Naive B cell (primary cell): ENCODE measurements at regions not wholly inside any gene's neighbourhood (a gene's known extent, or its start where the extent isn't known, plus 50 kb on each side); places are given as distances from the start of the nearest gene placed in this dataset.
"Not testable (repeated sequence)": the region's sequence is repeated elsewhere in the genome, so short reads cannot be mapped to it uniquely, and the experiment has no call there.

ENCODE experiments used
- ATAC-seq, 2 donors: fragments of 150-1000 bp; cut with Tn5 transposase; 2 replicates each; pipeline ENCODE4 v1.10.0; 2021; ENCODE audit warnings: low read depth in 2 of 2, mild to moderate bottlenecking in 2 of 2, moderate library complexity in 2 of 2
- DNase-seq: peaks from one replicate; pipeline ENCODE4 v3.0.0; 2022
- H3K27ac Mint-ChIP-seq, 6 donors: one replicate each; pipeline ENCODE4 v1.8.0; 2020 to 2022; ENCODE audit warnings: mild to moderate bottlenecking in 6 of 6, mixed read lengths in 6 of 6, moderate library complexity in 5 of 6, inconsistent platforms in 2 of 6
- H3K27me3 Mint-ChIP-seq, 3 donors: one replicate each; pipeline ENCODE4 v1.8.0; 2021 to 2022; ENCODE audit warnings: mixed read lengths in 3 of 3, mild to moderate bottlenecking in 1 of 3
- H3K36me3 Mint-ChIP-seq, 2 donors: one replicate each; pipeline ENCODE4 v1.8.0; 2020 to 2022; ENCODE audit warnings: mixed read lengths in 2 of 2, inconsistent platforms in 1 of 2, mild to moderate bottlenecking in 1 of 2
- H3K4me1 Mint-ChIP-seq, 3 donors: one replicate each; pipeline ENCODE4 v1.8.0; 2020 to 2022; ENCODE audit warnings: mixed read lengths in 3 of 3, inconsistent platforms in 1 of 3, mild to moderate bottlenecking in 1 of 3, moderate library complexity in 1 of 3
- H3K4me3 Mint-ChIP-seq, 8 donors: one replicate each; pipeline ENCODE4 v1.8.0; 2020 to 2022; ENCODE audit warnings: mild to moderate bottlenecking in 8 of 8, mixed read lengths in 8 of 8, moderate library complexity in 8 of 8, inconsistent platforms in 2 of 8
- H3K9me3 Mint-ChIP-seq, 7 donors: one replicate each; pipeline ENCODE4 v1.8.0; 2020 to 2022; ENCODE audit warnings: mixed read lengths in 7 of 7, mild to moderate bottlenecking in 5 of 7, inconsistent platforms in 2 of 7, moderate library complexity in 1 of 7

DNA sequence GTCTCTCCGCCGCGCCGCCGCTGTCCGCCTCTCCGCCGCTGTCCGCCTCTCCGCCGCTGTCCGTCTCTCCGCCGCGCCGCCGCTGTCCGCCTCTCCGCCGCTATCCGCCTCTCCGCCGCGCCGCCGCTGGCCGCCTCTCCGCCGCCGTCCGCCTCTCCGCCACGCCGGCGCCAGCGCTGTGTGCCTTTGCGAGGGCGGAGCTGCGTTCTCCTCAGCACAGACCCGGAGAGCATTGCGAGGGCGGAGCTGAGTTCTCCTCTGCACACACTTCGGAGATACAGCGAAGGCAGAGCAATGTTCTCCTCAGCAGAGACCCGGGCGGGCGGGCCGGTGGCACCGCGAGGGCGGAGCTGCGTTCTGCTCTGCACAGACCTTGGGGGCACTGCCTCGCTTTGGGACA, 327.4 kb upstream of the PLGLB1 start:
- not testable (repeated sequence) for DNase-seq, H3K9me3 Mint-ChIP-seq, H3K27me3 Mint-ChIP-seq

DNA sequence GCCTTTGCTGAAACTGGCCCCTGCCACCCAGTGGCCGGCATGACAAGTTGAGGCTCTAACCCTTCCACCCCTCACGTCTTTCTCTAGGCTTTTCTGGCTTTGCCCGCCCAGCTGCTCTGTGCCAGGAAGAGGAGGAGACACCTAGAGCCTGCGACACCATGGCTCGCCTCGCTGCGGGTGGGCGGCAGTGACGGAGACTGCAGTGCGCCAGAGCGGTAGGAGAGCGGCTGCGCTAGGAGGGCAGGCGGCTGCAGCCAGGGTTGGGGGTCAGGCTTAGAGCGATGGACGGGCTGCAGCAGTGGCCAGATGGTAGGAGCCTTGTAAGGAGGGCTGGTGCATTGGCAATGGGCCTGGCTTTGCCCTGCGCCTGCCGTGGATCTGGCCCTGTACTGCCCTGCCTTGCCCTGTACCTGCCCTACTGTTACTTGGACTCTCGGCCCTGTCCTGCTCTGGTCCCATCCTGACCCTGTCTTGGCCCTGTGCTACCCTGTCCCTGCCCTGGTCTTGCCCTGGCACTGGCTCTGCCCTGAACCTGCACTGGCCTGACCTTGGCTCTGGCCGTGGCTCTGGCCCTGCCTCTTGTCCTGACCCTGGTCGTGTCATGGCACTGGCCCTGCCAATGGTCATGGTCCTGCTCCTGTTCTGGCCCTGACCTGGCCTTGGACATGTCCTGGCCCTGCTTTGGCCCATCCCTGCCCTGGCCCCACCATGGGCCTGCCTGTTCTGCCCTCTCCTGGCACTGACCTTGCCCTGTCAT, 330.7 kb upstream of the PLGLB1 start:
- not testable (repeated sequence) for H3K27ac Mint-ChIP-seq, ATAC-seq, H3K4me3 Mint-ChIP-seq, DNase-seq, H3K9me3 Mint-ChIP-seq, H3K27me3 Mint-ChIP-seq, H3K36me3 Mint-ChIP-seq, H3K4me1 Mint-ChIP-seq

More for the DNA sequence above, 327.4 kb upstream of the PLGLB1 start:
- not testable (repeated sequence) for H3K27ac Mint-ChIP-seq, H3K4me1 Mint-ChIP-seq, ATAC-seq, H3K36me3 Mint-ChIP-seq
- peak overlapping the region in 3 of 8 donors; percentile 68 to 75 (median 70) for H3K4me3 Mint-ChIP-seq

DNA sequence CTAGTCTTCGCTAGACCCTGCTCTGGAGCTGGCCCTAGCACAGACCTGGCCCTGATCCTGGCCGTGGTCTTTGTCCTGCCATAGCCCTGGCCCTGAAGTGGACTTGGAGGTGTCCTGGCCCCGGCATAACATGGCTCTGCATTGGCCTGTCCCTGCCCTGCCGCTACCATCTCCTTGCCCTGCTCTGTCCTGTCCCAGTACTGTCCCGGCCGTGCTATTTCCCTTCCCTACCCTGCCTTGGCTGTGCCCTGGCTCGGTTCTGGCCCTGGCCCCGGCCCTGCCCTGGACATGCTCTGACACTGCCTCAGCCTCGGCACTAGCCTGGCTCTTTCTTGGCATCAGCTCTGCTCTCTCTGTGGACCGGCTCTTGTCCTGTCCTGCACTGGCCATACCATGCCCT, 331.8 kb upstream of the PLGLB1 start:
- DNase-seq, H3K4me3 Mint-ChIP-seq, H3K4me1 Mint-ChIP-seq, H3K27ac Mint-ChIP-seq, ATAC-seq, H3K36me3 Mint-ChIP-seq, H3K27me3 Mint-ChIP-seq, H3K9me3 Mint-ChIP-seq: not testable (repeated sequence)

DNA sequence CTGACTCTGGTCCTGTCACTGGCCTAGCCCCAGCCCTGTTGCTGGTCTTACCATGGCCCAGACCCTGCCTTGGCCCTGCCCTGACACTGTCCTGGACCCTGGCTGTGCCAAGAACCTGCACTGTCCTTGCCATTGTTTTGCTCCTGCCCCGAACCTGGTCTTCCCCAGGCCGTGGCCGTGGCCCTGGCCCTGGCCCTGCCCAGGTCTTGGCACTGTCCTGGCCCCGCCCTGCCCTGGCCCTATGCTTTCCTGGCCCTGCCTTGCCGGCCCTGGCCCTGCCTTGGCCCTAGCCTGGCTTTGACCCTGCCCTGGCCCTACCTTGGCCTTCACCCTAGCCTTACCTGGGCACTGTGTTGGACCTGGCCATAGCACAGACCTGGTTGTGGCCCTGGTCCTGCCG, 332.5 kb upstream of the PLGLB1 start:
- ATAC-seq, H3K9me3 Mint-ChIP-seq, H3K36me3 Mint-ChIP-seq, H3K27ac Mint-ChIP-seq, H3K27me3 Mint-ChIP-seq, H3K4me1 Mint-ChIP-seq, DNase-seq, H3K4me3 Mint-ChIP-seq: not testable (repeated sequence)

DNA sequence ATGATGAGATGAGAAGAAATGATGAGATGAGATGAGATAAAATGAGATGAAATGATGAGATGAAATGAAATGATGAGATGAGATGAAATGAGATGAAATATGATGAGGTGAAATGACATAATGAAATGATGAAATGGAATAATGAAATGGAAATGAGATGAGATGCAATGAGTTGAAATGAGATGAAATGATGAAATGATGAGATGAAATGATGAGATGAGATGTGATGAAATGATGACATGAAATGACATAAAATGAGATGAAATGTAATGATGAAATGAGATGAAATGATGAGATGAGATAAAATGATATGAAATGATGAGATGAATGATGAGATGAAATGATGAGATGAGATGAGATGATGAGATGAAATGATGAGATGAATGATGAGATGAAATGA, 338.6 kb upstream of the PLGLB1 start:
- not testable (repeated sequence) for H3K4me3 Mint-ChIP-seq, H3K27ac Mint-ChIP-seq, H3K4me1 Mint-ChIP-seq, H3K9me3 Mint-ChIP-seq, ATAC-seq, DNase-seq, H3K27me3 Mint-ChIP-seq
- peaks cover 0 to 13% of the 10 kb centered on the region in 2 donors for H3K36me3 Mint-ChIP-seq

DNA sequence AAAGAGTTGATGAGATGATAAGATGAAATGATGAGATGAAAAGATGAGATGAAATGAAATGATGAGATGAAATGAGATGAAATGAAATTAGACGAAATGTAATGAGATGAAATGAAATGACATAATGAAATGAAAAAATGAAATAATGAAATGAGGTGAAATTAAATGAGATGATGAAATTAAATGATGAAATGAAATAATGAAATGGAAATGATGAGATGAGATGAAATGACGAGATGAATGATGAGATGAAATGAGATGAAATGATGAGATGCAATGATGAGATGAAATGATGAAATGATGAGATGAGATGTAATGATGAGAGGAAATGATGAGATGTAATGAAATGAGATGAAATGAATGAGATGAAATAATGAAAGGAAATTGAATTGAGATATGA, 339.3 kb upstream of the PLGLB1 start:
- not testable (repeated sequence) for H3K4me1 Mint-ChIP-seq, DNase-seq, H3K9me3 Mint-ChIP-seq, H3K4me3 Mint-ChIP-seq, H3K27ac Mint-ChIP-seq, ATAC-seq, H3K27me3 Mint-ChIP-seq
- H3K36me3 Mint-ChIP-seq, result peaks cover 0 to 13% of the 10 kb centered on the region in 2 donors

DNA sequence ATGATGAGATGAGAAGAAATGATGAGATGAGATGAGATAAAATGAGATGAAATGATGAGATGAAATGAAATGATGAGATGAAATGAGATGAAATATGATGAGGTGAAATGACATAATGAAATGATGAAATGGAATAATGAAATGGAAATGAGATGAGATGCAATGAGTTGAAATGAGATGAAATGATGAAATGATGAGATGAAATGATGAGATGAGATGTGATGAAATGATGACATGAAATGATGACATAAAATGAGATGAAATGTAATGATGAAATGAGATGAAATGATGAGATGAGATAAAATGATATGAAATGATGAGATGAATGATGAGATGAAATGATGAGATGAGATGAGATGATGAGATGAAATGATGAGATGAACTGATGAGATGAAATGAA, 340.2 kb upstream of the PLGLB1 start:
- Mint-ChIP-seq H3K27ac (peak overlapping the region in 1 of 6 donors; percentile 74), H3K36me3 (peaks cover 0 to 13% of the 10 kb centered on the region in 2 donors)
- ATAC-seq, H3K9me3 Mint-ChIP-seq, H3K4me3 Mint-ChIP-seq, H3K4me1 Mint-ChIP-seq, DNase-seq, H3K27me3 Mint-ChIP-seq: not testable (repeated sequence)

DNA sequence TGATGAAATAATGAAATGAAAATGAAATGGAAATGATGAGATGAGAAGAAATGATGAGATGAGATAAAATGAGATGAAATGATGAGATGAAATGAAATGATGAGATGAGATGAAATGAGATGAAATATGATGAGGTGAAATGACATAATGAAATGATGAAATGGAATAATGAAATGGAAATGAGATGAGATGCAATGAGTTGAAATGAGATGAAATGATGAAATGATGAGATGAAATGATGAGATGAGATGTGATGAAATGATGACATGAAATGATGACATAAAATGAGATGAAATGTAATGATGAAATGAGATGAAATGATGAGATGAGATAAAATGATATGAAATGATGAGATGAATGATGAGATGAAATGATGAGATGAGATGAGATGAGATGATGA, 342.7 kb upstream of the PLGLB1 start:
- DNase-seq, H3K27me3 Mint-ChIP-seq, H3K4me3 Mint-ChIP-seq, ATAC-seq, H3K9me3 Mint-ChIP-seq, H3K4me1 Mint-ChIP-seq, H3K27ac Mint-ChIP-seq: not testable (repeated sequence)
- peaks cover 0 to 13% of the 10 kb centered on the region in 2 donors for H3K36me3 Mint-ChIP-seq

DNA sequence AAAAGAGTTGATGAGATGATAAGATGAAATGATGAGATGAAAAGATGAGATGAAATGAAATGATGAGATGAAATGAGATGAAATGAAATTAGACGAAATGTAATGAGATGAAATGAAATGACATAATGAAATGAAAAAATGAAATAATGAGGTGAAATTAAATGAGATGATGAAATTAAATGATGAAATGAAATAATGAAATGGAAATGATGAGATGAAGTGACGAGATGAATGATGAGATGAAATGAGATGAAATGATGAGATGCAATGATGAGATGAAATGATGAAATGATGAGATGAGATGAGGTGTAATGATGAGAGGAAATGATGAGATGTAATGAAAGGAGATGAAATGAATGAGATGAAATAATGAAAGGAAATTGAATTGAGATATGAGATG, 343.4 kb upstream of the PLGLB1 start:
- not testable (repeated sequence) for ATAC-seq

DNA sequence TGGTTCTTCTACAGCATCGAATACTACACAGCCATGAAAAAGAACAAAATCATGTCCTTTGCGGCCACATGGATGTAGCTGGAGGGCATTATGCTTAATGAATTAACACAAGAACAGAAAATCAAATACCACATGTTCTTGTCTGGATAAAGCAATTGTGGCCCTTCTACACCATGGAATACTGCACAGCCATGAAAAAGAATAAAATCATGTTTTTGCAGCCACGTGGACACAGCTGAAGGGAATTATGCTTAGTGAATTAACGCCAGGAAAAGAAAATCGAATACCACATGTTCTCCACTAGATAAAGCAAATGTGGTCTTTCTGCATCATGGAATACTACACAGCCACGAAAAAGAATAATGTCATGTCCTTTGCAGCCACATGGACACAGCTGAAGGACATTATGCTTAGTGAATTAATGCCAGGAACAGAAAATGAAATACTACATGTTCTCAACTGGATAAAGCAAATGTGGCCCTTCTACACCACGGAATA, 361.8 kb upstream of the PLGLB2 start:
- DNase-seq, result not testable (repeated sequence)

More for the DNA sequence above, 343.4 kb upstream of the PLGLB1 start:
- DNase-seq, H3K4me3 Mint-ChIP-seq, H3K9me3 Mint-ChIP-seq, H3K4me1 Mint-ChIP-seq, H3K27ac Mint-ChIP-seq, H3K27me3 Mint-ChIP-seq: not testable (repeated sequence)
- H3K36me3 Mint-ChIP-seq, result peaks cover 0 to 13% of the 10 kb centered on the region in 2 donors

DNA sequence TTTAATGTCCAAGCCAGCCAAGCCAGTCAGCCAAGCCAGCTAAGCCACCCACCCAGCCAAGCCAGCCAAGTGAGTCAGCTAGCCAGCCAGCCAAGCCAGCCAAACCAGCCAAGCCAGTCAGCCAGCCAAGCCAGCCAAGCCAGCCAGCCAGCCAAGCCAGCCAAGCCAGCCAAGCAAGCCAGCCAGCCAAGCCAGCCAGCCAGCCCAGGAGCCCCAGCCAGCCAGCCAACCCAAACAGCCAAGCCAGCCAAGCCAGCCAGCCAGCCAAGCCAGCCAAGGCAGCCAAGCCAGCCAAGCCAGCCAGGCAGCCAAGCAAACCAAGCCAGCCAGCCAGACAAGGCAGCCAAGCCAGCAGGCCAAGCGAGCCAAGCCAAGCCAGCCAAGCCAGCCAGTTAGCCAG, 352.1 kb upstream of the PLGLB2 start:
- not testable (repeated sequence) for H3K27ac Mint-ChIP-seq, H3K4me1 Mint-ChIP-seq, ATAC-seq, H3K9me3 Mint-ChIP-seq, H3K36me3 Mint-ChIP-seq, H3K27me3 Mint-ChIP-seq, DNase-seq, H3K4me3 Mint-ChIP-seq

More for the DNA sequence above, 361.8 kb upstream of the PLGLB2 start:
- not testable (repeated sequence) for ATAC-seq, H3K9me3 Mint-ChIP-seq, H3K27me3 Mint-ChIP-seq, H3K36me3 Mint-ChIP-seq, H3K4me1 Mint-ChIP-seq, H3K27ac Mint-ChIP-seq, H3K4me3 Mint-ChIP-seq

DNA sequence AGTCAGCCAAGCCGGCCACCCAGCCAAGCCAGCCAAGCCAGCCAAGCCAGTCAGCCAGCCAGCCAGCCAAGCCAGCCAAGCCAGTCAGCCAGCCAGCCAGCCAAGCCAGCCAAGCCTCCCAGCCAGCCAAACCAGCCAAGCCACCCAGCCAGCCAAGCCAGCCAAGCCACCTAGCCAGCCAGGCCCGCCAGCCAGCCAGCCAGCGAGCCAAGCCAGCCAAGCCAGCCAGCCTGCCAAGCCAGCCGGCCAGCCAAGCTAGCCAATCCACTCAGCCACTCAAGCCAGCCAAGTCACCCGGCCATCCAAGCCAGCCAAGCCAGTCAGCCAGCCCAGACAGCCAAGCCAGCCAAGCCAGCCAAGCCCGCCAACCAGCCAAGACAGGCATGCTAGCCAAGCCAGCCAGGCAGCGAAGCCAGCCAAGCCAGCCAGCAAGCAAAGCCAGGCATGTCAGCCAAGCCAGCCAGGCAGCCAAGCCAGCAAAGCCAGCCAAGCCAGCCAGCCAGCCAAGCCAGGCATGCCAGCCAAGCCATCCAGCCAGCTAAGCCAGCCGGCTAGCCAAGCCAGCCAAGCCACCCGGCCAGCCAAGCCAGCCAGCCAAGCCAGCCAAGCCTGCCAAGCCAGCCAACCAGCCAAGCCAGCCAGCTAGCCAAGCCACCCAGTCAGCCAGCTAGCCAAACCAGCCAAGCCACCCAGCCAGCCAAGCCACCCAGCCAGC, 351.2 kb upstream of the PLGLB2 start:
- H3K4me3 Mint-ChIP-seq, H3K9me3 Mint-ChIP-seq, H3K27ac Mint-ChIP-seq, ATAC-seq, H3K27me3 Mint-ChIP-seq, H3K4me1 Mint-ChIP-seq, DNase-seq, H3K36me3 Mint-ChIP-seq: not testable (repeated sequence)

DNA sequence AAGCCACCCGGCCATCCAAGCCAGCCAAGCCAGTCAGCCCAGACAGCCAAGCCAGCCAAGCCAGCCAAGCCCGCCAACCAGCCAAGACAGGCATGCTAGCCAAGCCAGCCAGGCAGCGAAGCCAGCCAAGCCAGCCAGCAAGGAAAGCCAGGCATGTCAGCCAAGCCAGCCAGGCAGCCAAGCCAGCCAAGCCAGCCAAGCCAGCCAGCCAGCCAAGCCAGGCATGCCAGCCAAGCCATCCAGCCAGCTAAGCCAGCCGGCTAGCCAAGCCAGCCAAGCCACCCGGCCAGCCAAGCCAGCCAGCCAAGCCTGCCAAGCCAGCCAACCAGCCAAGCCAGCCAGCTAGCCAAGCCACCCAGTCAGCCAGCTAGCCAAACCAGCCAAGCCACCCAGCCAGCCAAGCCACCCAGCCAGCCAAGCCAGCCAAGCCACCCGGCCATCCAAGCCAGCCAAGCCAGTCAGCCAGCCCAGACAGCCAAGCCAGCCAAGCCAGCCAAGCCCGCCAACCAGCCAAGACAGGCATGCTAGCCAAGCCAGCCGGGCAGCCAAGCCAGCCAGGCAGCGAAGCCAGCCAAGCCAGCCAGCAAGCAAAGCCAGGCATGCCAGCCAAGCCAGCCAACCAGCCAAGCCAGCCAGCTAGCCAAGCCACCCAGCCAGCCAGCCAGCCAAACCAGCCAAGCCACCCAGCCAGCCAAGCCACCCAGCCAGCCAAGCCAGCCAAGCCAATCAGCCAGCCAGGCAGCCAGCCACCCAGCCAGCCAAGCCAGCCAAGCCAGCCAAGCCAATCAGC, 350.4 kb upstream of the PLGLB2 start:
- not testable (repeated sequence) for H3K27me3 Mint-ChIP-seq, ATAC-seq, H3K4me3 Mint-ChIP-seq, H3K36me3 Mint-ChIP-seq, DNase-seq, H3K27ac Mint-ChIP-seq, H3K9me3 Mint-ChIP-seq, H3K4me1 Mint-ChIP-seq
